ENCODE measurements at regions not wholly inside any gene's neighbourhood (a gene's known extent, or its start where the extent isn't known, plus 50 kb on each side); places are given as distances from the start of the nearest gene placed in this dataset.

DNA sequence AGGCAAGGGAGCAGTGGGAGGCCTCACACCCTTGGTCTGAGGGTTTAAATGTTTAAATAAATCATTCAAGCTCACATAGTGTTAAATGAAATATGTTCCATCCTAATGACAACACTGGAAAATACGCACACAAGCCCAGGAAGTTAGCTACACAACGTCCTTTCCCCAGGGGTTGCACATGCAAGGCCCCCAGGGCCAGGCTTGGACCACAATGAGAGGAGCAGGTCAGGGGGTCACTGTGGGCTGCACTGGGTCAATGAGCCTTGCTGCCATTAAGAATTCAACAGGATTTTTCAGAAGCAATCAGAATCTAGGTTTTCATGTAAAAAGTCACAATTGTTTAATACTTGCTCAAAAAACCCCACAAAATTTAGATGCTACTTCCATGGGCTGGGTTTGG is 64.9 kb upstream of the ADCY1 start:
- TF ChIP-seq, protein P1, sequence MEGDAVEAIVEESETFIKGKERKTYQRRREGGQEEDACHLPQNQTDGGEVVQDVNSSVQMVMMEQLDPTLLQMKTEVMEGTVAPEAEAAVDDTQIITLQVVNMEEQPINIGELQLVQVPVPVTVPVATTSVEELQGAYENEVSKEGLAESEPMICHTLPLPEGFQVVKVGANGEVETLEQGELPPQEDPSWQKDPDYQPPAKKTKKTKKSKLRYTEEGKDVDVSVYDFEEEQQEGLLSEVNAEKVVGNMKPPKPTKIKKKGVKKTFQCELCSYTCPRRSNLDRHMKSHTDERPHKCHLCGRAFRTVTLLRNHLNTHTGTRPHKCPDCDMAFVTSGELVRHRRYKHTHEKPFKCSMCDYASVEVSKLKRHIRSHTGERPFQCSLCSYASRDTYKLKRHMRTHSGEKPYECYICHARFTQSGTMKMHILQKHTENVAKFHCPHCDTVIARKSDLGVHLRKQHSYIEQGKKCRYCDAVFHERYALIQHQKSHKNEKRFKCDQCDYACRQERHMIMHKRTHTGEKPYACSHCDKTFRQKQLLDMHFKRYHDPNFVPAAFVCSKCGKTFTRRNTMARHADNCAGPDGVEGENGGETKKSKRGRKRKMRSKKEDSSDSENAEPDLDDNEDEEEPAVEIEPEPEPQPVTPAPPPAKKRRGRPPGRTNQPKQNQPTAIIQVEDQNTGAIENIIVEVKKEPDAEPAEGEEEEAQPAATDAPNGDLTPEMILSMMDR (IDR thresholded peaks at IDR 0.05), result no peak
- TF ChIP-seq POLR2A (IDR thresholded peaks at IDR 0.05), result no peak

Measured in ovary (tissue), 3 donors.